ENCODE measurements at regions not wholly inside any gene's neighbourhood (a gene's known extent, or its start where the extent isn't known, plus 50 kb on each side); places are given as distances from the start of the nearest gene placed in this dataset.

DNA sequence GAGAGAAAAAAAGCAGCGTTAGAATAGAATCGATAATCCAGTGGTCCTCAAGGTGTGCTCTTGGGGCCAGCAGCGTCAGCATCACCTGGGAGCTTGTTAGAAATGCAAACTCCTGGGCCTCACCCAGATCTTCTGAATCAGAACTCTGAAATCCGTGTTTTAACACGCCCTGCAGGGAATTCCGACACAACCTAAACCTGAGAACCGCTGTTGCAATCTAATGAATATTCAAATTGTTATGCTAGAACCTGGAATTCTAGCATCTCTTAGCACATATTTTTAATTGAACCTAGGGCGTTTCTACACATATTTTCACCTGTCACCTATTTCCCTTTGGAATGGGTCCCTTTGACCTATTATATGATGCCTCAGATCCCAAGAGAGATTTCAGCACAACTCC, 175.7 kb downstream of the PSMG1 start:
- no peaks in the 10 kb centered on the region for H3K4me1 ChIP-seq (ENCODE audit: control insufficient read depth, insufficient read depth, low read length)
- ChIA-PET CTCF (no interaction called here), POLR2A (no interaction called here)
- no peaks in the 10 kb centered on the region for H3K36me3 ChIP-seq (ENCODE audit: control insufficient read depth, insufficient read depth, low read length)
- ATAC-seq (no peak), DNase-seq (ENCODE audit: low read depth, low spot score) (no peak)
- H3K27ac ChIP-seq (ENCODE audit: low read length) = no peak overlapping the region
- intact Hi-C loops (cut with micrococcal nuclease; ENCODE audit: unreplicated experiment) = no loop called here
- H3K9me3 ChIP-seq (ENCODE audit: control insufficient read depth, insufficient read depth, low read depth, low read length) = no peaks in the 10 kb centered on the region
- BruUV-seq (replicated peaks) = no TSS peak
- TF ChIP-seq CTCF (IDR thresholded peaks at IDR 0.05) = no peak
- TF ChIP-seq POLR2AphosphoS5 (IDR thresholded peaks at IDR 0.05; ENCODE audit: low read depth, low read length) = no peak
- TF ChIP-seq REST (IDR thresholded peaks at IDR 0.05; ENCODE audit: insufficient read depth in 1 of 2, low read depth in 2 of 2, low read length in 1 of 2) = no peak
- TF ChIP-seq TCF7L2 (IDR thresholded peaks at IDR 0.05; ENCODE audit: low read depth, low read length) = no peak
- no peak for TF ChIP-seq SIN3A (IDR thresholded peaks at IDR 0.05; ENCODE audit: borderline replicate concordance, insufficient read depth, low read depth, low read length)
- in situ Hi-C loops (cut with HindIII; ENCODE audit: low pct_unique_long_range_greater_than_20kb, low sequenced_read_pairs) = no loop called here
- H3K4me3 ChIP-seq (ENCODE audit: low read depth in 2 of 2, low read length in 2 of 2) = no peak overlapping the region
- no peaks in the 10 kb centered on the region for H3K27me3 ChIP-seq (ENCODE audit: control insufficient read depth, insufficient read depth, low read length)

DNA sequence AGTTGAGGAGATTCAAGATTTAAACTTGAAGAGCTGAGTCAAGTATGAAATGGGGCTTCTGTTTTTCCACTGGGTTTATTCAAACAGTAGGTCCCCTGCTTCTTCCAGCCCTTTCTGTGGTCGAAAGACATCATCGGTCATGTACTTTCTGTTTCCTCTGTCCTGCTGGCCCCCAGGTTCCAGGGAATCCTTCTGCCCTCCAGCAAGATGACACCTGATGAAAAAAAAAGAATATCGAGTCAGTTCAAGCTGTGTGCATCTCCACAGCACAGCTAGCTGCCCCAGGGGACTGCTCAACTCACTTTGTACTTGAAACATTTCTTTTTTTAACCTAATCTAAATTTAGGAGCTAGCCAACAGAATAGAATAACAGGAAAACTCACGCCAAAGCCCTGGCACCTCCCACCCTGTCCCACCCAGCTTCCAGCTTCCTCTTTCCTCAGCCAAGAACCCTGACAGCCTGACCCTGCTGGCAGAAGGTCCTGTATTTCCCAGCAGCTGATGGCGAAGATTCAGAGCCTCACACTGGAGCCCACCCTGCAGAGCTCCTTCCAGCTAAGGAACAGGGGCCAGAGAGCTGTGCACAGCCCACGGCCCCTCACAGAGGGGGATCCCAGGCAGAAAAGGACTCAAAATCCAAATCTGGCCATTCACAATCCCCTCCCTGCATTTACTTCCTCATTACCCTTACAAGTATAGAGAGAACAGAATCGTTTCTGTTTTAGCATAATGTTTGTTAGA, 176.5 kb downstream of the PSMG1 start:
- in situ Hi-C loops (cut with HindIII; ENCODE audit: low pct_unique_long_range_greater_than_20kb, low sequenced_read_pairs) = no loop called here
- intact Hi-C loops (cut with micrococcal nuclease; ENCODE audit: unreplicated experiment) = no loop called here
- Histone ChIP-seq H3K9me3 (ENCODE audit: control insufficient read depth, insufficient read depth, low read depth, low read length) (no peaks in the 10 kb centered on the region), H3K27ac (ENCODE audit: low read length) (no peak overlapping the region), H3K4me3 (ENCODE audit: low read depth in 2 of 2, low read length in 2 of 2) (no peak overlapping the region), H3K36me3 (ENCODE audit: control insufficient read depth, insufficient read depth, low read length) (no peaks in the 10 kb centered on the region), H3K4me1 (ENCODE audit: control insufficient read depth, insufficient read depth, low read length) (no peaks in the 10 kb centered on the region), H3K27me3 (ENCODE audit: control insufficient read depth, insufficient read depth, low read length) (no peaks in the 10 kb centered on the region)
- TF ChIP-seq CTCF (IDR thresholded peaks at IDR 0.05) (no peak), POLR2AphosphoS5 (IDR thresholded peaks at IDR 0.05; ENCODE audit: low read depth, low read length) (no peak), SIN3A (IDR thresholded peaks at IDR 0.05; ENCODE audit: borderline replicate concordance, insufficient read depth, low read depth, low read length) (no peak), TCF7L2 (IDR thresholded peaks at IDR 0.05; ENCODE audit: low read depth, low read length) (no peak), REST (IDR thresholded peaks at IDR 0.05; ENCODE audit: insufficient read depth in 1 of 2, low read depth in 2 of 2, low read length in 1 of 2) (no peak)
- BruUV-seq (replicated peaks) = no TSS peak
- POLR2A ChIA-PET = no interaction called here
- ATAC-seq (no peak), DNase-seq (ENCODE audit: low read depth, low spot score) (no peak)
- CTCF ChIA-PET = no interaction called here
